Activated naive CD4-positive, alpha-beta T cell treated with anti-CD3 and anti-CD28 coated beads, Interleukin-2, amount 10 ng/mL, durations not matched to agents 7 days and 5 days (primary cell): ENCODE measurements at regions not wholly inside any gene's neighbourhood (a gene's known extent, or its start where the extent isn't known, plus 50 kb on each side); places are given as distances from the start of the nearest gene placed in this dataset.

Experiments
- CTCF ChIA-PET: fragments of 350-600 bp; sonication (Branson Sonifier 250); formaldehyde crosslinking; loops from one replicate; lab custom pipeline; 2021; ENCODE audit warnings: antibody characterized with exemption; lab: Charles Lee
- DNase-seq: peaks from one replicate; pipeline ENCODE4 v3.0.0-alpha.2; 2020
- H3K27ac Mint-ChIP-seq: one replicate; pipeline ENCODE4 v1.8.0; 2021; ENCODE audit warnings: mild to moderate bottlenecking, moderate library complexity, mixed read lengths
- H3K27me3 Mint-ChIP-seq: one replicate; pipeline ENCODE4 v1.8.0; 2021; ENCODE audit warnings: mild to moderate bottlenecking, mixed read lengths
- H3K36me3 Mint-ChIP-seq: one replicate; pipeline ENCODE4 v1.8.0; 2021; ENCODE audit warnings: mixed read lengths
- H3K4me1 Mint-ChIP-seq: one replicate; pipeline ENCODE4 v1.8.0; 2021; ENCODE audit warnings: mixed read lengths
- H3K4me3 Mint-ChIP-seq: one replicate; pipeline ENCODE4 v1.8.0; 2021; ENCODE audit warnings: mild to moderate bottlenecking, moderate library complexity, mixed read lengths
- H3K9me3 Mint-ChIP-seq: one replicate; pipeline ENCODE4 v1.8.0; 2021; ENCODE audit warnings: mixed read lengths

- H3K27ac Mint-ChIP-seq = no peak overlapping the region
- H3K9me3 Mint-ChIP-seq = no peaks in the 10 kb centered on the region
- H3K27me3 Mint-ChIP-seq = no peaks in the 10 kb centered on the region
- DNase-seq = no peak
- CTCF ChIA-PET = no interaction called here
- no peaks in the 10 kb centered on the region for H3K36me3 Mint-ChIP-seq
- no peaks in the 10 kb centered on the region for H3K4me1 Mint-ChIP-seq
- no peak overlapping the region for H3K4me3 Mint-ChIP-seq
Observed at GRCh38 chr7:16137944-16138343, 283.4 kb downstream of the CRPPA start.

- Mint-ChIP-seq H3K27ac (no peak overlapping the region), H3K36me3 (no peaks in the 10 kb centered on the region), H3K4me1 (no peaks in the 10 kb centered on the region), H3K27me3 (no peaks in the 10 kb centered on the region), H3K9me3 (no peaks in the 10 kb centered on the region), H3K4me3 (no peak overlapping the region)
- no peak for DNase-seq
- CTCF ChIA-PET = no interaction called here
Observed at GRCh38 chr7:16136896-16137295, 284.4 kb downstream of the CRPPA start.

GRCh38 chr7:16135658-16136057 lies 285.7 kb downstream of the CRPPA start:
- Mint-ChIP-seq H3K9me3 (no peaks in the 10 kb centered on the region), H3K27ac (no peak overlapping the region), H3K4me3 (no peak overlapping the region), H3K36me3 (no peaks in the 10 kb centered on the region), H3K27me3 (no peaks in the 10 kb centered on the region), H3K4me1 (no peaks in the 10 kb centered on the region)
- no peak for DNase-seq
- CTCF ChIA-PET = no interaction called here

- Mint-ChIP-seq H3K9me3 (no peaks in the 10 kb centered on the region), H3K4me3 (no peak overlapping the region), H3K36me3 (no peaks in the 10 kb centered on the region), H3K27ac (no peak overlapping the region), H3K27me3 (no peaks in the 10 kb centered on the region), H3K4me1 (no peaks in the 10 kb centered on the region)
- CTCF ChIA-PET = no interaction called here
- DNase-seq = no peak
Observed at GRCh38 chr7:16130111-16131110, 290.9 kb downstream of the CRPPA start.

GRCh38 chr7:16129431-16130110 lies 291.8 kb downstream of the CRPPA start:
- no peaks in the 10 kb centered on the region for H3K4me1 Mint-ChIP-seq
- CTCF ChIA-PET = no interaction called here
- H3K4me3 Mint-ChIP-seq = no peak overlapping the region
- H3K9me3 Mint-ChIP-seq = no peaks in the 10 kb centered on the region
- no peaks in the 10 kb centered on the region for H3K27me3 Mint-ChIP-seq
- no peak overlapping the region for H3K27ac Mint-ChIP-seq
- no peaks in the 10 kb centered on the region for H3K36me3 Mint-ChIP-seq
- no peak for DNase-seq

- no peak for DNase-seq
- no peaks in the 10 kb centered on the region for H3K36me3 Mint-ChIP-seq
- CTCF ChIA-PET = no interaction called here
- H3K4me1 Mint-ChIP-seq = no peaks in the 10 kb centered on the region
- no peaks in the 10 kb centered on the region for H3K9me3 Mint-ChIP-seq
- no peaks in the 10 kb centered on the region for H3K27me3 Mint-ChIP-seq
- no peak overlapping the region for H3K27ac Mint-ChIP-seq
- no peak overlapping the region for H3K4me3 Mint-ChIP-seq
Observed at GRCh38 chr7:16123117-16123770, 298.1 kb downstream of the CRPPA start.

GRCh38 chr7:16121876-16122390 lies 299.4 kb downstream of the CRPPA start:
- Mint-ChIP-seq H3K27ac (no peak overlapping the region), H3K27me3 (no peaks in the 10 kb centered on the region), H3K4me1 (no peaks in the 10 kb centered on the region), H3K4me3 (no peak overlapping the region), H3K36me3 (no peaks in the 10 kb centered on the region), H3K9me3 (no peaks in the 10 kb centered on the region)
- CTCF ChIA-PET = no interaction called here
- no peak for DNase-seq

- no peaks in the 10 kb centered on the region for H3K36me3 Mint-ChIP-seq
- CTCF ChIA-PET = interaction anchor here (0.9 kb wide), 1 partner anchor 449 kb away, joined by 6 read pairs; no protein-coding TSS in a partner anchor
Observed at GRCh38 chr7:16115374-16115773, 306.0 kb downstream of the CRPPA start.

GRCh38 chr7:16114633-16115032 lies 306.7 kb downstream of the CRPPA start:
- Mint-ChIP-seq H3K36me3 (no peaks in the 10 kb centered on the region), H3K27ac (no peak overlapping the region), H3K4me3 (no peak overlapping the region), H3K27me3 (no peaks in the 10 kb centered on the region), H3K4me1 (peaks cover 3% of the 10 kb centered on the region), H3K9me3 (peaks cover 4% of the 10 kb centered on the region)
- no peak for DNase-seq
- CTCF ChIA-PET = no interaction called here

More at GRCh38 chr7:16115374-16115773, 306.0 kb downstream of the CRPPA start:
- Mint-ChIP-seq H3K4me1 (peaks cover 3% of the 10 kb centered on the region), H3K4me3 (no peak overlapping the region), H3K27ac (no peak overlapping the region), H3K9me3 (peaks cover 1% of the 10 kb centered on the region), H3K27me3 (no peaks in the 10 kb centered on the region)
- DNase-seq = no peak

GRCh38 chr7:16114071-16114470 lies 307.3 kb downstream of the CRPPA start:
- Mint-ChIP-seq H3K4me1 (peaks cover 3% of the 10 kb centered on the region), H3K27me3 (no peaks in the 10 kb centered on the region), H3K36me3 (no peaks in the 10 kb centered on the region), H3K27ac (no peak overlapping the region), H3K4me3 (no peak overlapping the region), H3K9me3 (peaks cover 4% of the 10 kb centered on the region)
- CTCF ChIA-PET = no interaction called here
- no peak for DNase-seq

- Mint-ChIP-seq H3K27ac (no peak overlapping the region), H3K4me1 (peaks cover 3% of the 10 kb centered on the region), H3K27me3 (no peaks in the 10 kb centered on the region), H3K36me3 (no peaks in the 10 kb centered on the region), H3K9me3 (peaks cover 8% of the 10 kb centered on the region), H3K4me3 (no peak overlapping the region)
- DNase-seq = no peak
- CTCF ChIA-PET = no interaction called here
Observed at GRCh38 chr7:16113058-16113457, 308.3 kb downstream of the CRPPA start.

GRCh38 chr7:16106869-16107268 lies 314.5 kb downstream of the CRPPA start:
- H3K27me3 Mint-ChIP-seq = no peaks in the 10 kb centered on the region
- H3K27ac Mint-ChIP-seq = no peak overlapping the region
- H3K9me3 Mint-ChIP-seq = peaks cover 24% of the 10 kb centered on the region
- CTCF ChIA-PET = no interaction called here
- no peaks in the 10 kb centered on the region for H3K36me3 Mint-ChIP-seq
- no peak overlapping the region for H3K4me3 Mint-ChIP-seq
- no peak for DNase-seq
- peaks cover 3% of the 10 kb centered on the region for H3K4me1 Mint-ChIP-seq

GRCh38 chr7:16106300-16106699 lies 315.0 kb downstream of the CRPPA start:
- CTCF ChIA-PET = no interaction called here
- DNase-seq = no peak
- no peaks in the 10 kb centered on the region for H3K27me3 Mint-ChIP-seq
- peaks cover 3% of the 10 kb centered on the region for H3K4me1 Mint-ChIP-seq
- H3K36me3 Mint-ChIP-seq = no peaks in the 10 kb centered on the region
- H3K4me3 Mint-ChIP-seq = no peak overlapping the region
- H3K9me3 Mint-ChIP-seq = peaks cover 24% of the 10 kb centered on the region
- no peak overlapping the region for H3K27ac Mint-ChIP-seq

GRCh38 chr7:16099302-16099849 lies 322.0 kb downstream of the CRPPA start:
- Mint-ChIP-seq H3K4me3 (no peak overlapping the region), H3K4me1 (no peaks in the 10 kb centered on the region), H3K9me3 (no peaks in the 10 kb centered on the region), H3K36me3 (no peaks in the 10 kb centered on the region), H3K27me3 (no peaks in the 10 kb centered on the region), H3K27ac (peak overlapping the region; percentile 78)
- DNase-seq = no peak
- CTCF ChIA-PET = no interaction called here
